Esophagus muscularis mucosa (tissue), 4 donors: ENCODE measurements at regions not wholly inside any gene's neighbourhood (a gene's known extent, or its start where the extent isn't known, plus 50 kb on each side); places are given as distances from the start of the nearest gene placed in this dataset.

Experiments used
- DNase-seq: peaks from one replicate; pipeline ENCODE4 v3.0.0-alpha.2; 2017; ENCODE audit errors: extremely low spot score
- H3K27ac ChIP-seq, 4 donors: fragments of 200-600 bp; sonication (generic); replicated peaks in 1 of 4; 1 replicate in 3 of 4; 2 replicates in 1 of 4; pipeline ENCODE4 v1.5.1; 2016 to 2019; ENCODE audit warnings: mild to moderate bottlenecking in 1 of 4
- H3K27me3 ChIP-seq, 4 donors: fragments of 200-600 bp; sonication (generic); one replicate each; pipeline versions ENCODE4 v1.5.1 to v1.6.0; 2016 to 2019
- H3K36me3 ChIP-seq, 4 donors: fragments of 200-600 bp; sonication (generic); one replicate each; pipeline ENCODE4 v1.5.1; 2016 to 2019
- H3K4me1 ChIP-seq, 4 donors: fragments of 200-600 bp; sonication (generic); one replicate each; pipeline ENCODE4 v1.5.1; 2016 to 2019
- H3K4me3 ChIP-seq, 4 donors: fragments of 200-600 bp; sonication (generic); 1 replicate in 2 of 4; 2 replicates in 2 of 4; pipeline ENCODE4 v1.5.1; 2016 to 2019; ENCODE audit warnings: mild to moderate bottlenecking in 4 of 4, moderate library complexity in 1 of 4
- H3K9me3 ChIP-seq, 4 donors: fragments of 200-600 bp; sonication (generic); 1 replicate in 3 of 4; 2 replicates in 1 of 4; pipeline ENCODE4 v1.5.1; 2016 to 2019
- CTCF ChIP-seq, 3 experiments: fragments of 200-600 bp in 2 of 3; fragments of 450-650 bp in 1 of 3; sonication (generic) in 2 of 3; IDR thresholded peaks; one replicate each; pipeline ENCODE4 v1.5.1; 2017 to 2019; ENCODE audit warnings: antibody characterized with exemption in 3 of 3, mild to moderate bottlenecking in 2 of 3, moderate library complexity in 1 of 3
- EP300 ChIP-seq: sonication (generic); formaldehyde crosslinking; IDR thresholded peaks from one replicate; pipeline ENCODE4 v1.6.1; 2017; ENCODE audit warnings: antibody characterized with exemption
- POLR2A ChIP-seq: fragments of 450-650 bp; IDR thresholded peaks from one replicate; pipeline ENCODE4 v1.6.1; 2017; ENCODE audit warnings: antibody characterized with exemption, moderate library complexity, mild to moderate bottlenecking, low read depth
- POLR2AphosphoS5 ChIP-seq, 2 donors: sonication (generic); formaldehyde crosslinking; IDR thresholded peaks; one replicate each; pipeline ENCODE4 v1.6.1; 2017; ENCODE audit warnings: antibody characterized with exemption in 2 of 2
- WGBS: methylation state at CpG from one replicate; pipeline ENCODE4 v1.1.5; 2018; 5-methylcytosine and 5-hydroxymethylcytosine counted together
- intact Hi-C: fragments of 100-400 bp; cut with DNase I; formaldehyde crosslinking; loops from one replicate; pipeline ENCODE4 v1.15.1; 2023

DNA sequence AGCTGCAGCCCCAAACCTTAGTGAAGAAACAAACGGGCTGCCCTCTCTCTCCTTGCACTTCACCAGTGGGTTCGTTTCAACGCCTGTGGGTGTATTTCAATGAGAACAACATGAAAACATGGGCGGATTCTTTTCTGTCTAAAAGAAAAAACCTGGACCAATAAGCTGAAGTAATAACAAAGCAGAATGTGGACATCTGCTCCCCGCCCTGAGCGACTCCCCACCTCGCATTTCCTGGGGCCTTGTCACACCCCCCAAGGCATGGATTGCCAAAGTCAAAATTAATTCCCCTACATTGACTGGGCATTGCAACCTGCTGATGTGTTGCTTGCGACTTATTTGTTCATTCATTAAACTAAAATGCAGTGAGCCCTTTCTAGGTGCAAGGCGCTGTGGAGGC lies 142.9 kb downstream of the BCOR start:
- intact Hi-C loops, result no loop called here
- no peak for DNase-seq
- Histone ChIP-seq H3K4me1 (peaks cover 9 to 15% (median 12%) of the 10 kb centered on the region in 4 donors), H3K9me3 (peaks cover 0 to 5% (median 0%) of the 10 kb centered on the region in 4 donors), H3K4me3 (no peak overlapping the region), H3K36me3 (no peaks in the 10 kb centered on the region), H3K27ac (no peak overlapping the region), H3K27me3 (no peaks in the 10 kb centered on the region)
- 72% methylated on average over 9 of the region's 9 CpGs for WGBS
- TF ChIP-seq EP300 (no peak), POLR2A (no peak), POLR2AphosphoS5 (IDR thresholded peaks at IDR 0.05) (no peak), CTCF (IDR thresholded peaks at IDR 0.05) (no peak)

GRCh38 chrX:39955625-39956024 lies 142.1 kb downstream of the BCOR start:
- Histone ChIP-seq H3K9me3 (peaks cover 0 to 5% (median 0%) of the 10 kb centered on the region in 4 donors), H3K36me3 (no peaks in the 10 kb centered on the region), H3K4me3 (no peak overlapping the region), H3K27ac (no peak overlapping the region), H3K4me1 (peaks cover 9 to 15% (median 12%) of the 10 kb centered on the region in 4 donors), H3K27me3 (no peaks in the 10 kb centered on the region)
- intact Hi-C loops, result no loop called here
- TF ChIP-seq POLR2AphosphoS5 (IDR thresholded peaks at IDR 0.05) (no peak), POLR2A (no peak), CTCF (IDR thresholded peaks at IDR 0.05) (no peak), EP300 (no peak)
- WGBS, result 67% methylated on average over 4 of the region's 4 CpGs
- no peak for DNase-seq

DNA sequence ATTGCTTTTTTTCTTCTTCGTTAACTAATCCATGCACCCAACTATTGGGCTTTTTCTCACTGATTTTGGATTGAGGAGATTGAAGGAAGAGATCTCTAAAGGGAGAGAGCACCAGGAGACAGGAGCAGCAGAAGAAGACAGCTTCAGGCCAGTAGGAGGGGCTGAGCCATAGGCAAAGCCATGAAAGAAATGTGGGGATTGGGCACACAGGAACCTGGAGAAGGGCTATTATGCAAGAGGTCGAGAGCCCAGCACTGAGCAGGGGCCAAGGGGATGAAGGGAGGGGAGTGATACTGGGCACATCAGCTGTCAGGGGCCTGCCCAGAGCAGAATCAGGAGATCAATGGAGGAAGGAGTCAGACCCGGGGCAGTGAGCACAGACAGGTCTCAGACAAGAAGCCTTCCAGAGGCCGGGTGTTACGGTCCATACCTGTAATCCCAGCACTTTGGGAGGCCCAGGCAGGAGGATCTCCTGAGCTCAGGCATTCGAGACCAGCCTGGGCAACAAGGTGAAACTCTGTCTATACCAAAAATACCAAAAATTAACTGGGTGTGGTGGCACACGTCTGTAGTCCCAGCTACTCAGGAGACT lies 140.9 kb downstream of the BCOR start:
- intact Hi-C loops, result no loop called here
- Histone ChIP-seq H3K4me1 (peaks cover 9 to 15% (median 12%) of the 10 kb centered on the region in 4 donors), H3K9me3 (no peaks in the 10 kb centered on the region), H3K27me3 (no peaks in the 10 kb centered on the region), H3K4me3 (no peak overlapping the region), H3K27ac (no peak overlapping the region), H3K36me3 (no peaks in the 10 kb centered on the region)
- no peak for DNase-seq
- TF ChIP-seq CTCF (IDR thresholded peaks at IDR 0.05) (no peak), EP300 (no peak), POLR2A (no peak), POLR2AphosphoS5 (IDR thresholded peaks at IDR 0.05) (no peak)
- WGBS, result 85% methylated on average over 7 of the region's 7 CpGs

DNA sequence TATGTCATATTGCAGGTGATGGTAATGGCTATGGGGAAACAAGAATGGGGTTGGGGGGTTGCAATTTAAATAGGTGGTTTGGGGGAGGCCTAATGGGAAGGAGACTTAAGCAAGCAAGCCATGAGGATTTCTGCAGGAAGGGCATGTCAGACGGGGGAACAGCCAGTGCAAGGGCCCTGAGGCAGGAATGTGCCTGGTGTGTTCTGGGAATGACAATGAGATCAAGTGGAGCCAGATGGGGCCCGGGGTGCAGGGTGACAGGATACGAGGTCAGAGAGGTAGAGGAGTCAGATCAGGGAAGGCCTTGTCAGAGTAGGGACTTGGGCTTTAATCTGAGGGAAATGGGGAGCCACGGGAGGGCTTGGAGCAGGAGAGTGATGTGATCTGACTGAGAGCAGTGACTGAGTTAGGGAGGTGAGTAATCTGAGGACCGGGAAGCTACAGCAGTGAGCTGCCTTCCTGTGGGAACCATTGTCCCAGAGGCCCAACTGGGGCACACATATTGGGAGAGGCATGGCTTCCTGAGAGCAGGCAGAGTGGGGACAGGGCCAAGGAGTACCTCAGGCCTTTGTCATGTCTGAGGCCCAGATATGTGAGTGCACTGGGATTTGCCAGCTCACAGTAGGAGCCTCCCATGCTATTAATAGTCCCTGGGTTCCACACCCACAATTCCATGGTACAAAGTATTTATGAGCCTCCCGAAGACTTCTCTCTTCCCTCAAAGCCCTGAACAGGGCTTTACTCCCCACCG lies 139.8 kb downstream of the BCOR start:
- 77% methylated on average over 7 of the region's 7 CpGs for WGBS
- Histone ChIP-seq H3K27ac (no peak overlapping the region), H3K9me3 (no peaks in the 10 kb centered on the region), H3K27me3 (no peaks in the 10 kb centered on the region), H3K36me3 (no peaks in the 10 kb centered on the region), H3K4me3 (no peak overlapping the region), H3K4me1 (peaks cover 9 to 15% (median 12%) of the 10 kb centered on the region in 4 donors)
- intact Hi-C loops, result no loop called here
- TF ChIP-seq POLR2AphosphoS5 (IDR thresholded peaks at IDR 0.05) (no peak), POLR2A (no peak), EP300 (no peak), CTCF (IDR thresholded peaks at IDR 0.05) (no peak)
- DNase-seq, result no peak
